ENCODE measurements at regions not wholly inside any gene's neighbourhood (a gene's known extent, or its start where the extent isn't known, plus 50 kb on each side); places are given as distances from the start of the nearest gene placed in this dataset.
A peak's percentile ranks its signal among the peaks of the same experiment; 100 is the strongest.

DNA sequence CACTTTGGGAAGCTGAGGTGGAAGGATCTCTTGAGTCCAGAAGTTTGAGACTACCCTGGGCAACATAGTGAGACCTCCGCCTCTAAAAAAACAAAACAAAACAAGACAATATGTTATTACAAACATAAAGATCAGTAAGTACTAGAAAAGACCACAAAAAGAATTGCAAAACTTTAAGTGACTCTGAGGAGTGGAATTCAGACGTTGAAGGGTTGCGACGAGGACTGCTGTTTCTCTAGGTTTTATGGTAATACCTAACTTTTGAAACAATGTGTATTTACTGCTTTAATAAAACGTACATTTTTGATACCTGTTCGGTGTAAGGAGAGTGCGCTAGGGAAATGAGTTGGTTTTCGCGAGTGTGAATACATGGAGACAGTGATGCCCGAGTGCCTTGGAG, 250.4 kb downstream of the GATA3 start:
- Histone ChIP-seq H3K27me3 (ENCODE audit: insufficient read depth, poor library complexity, severe bottlenecking) (no peaks in the 10 kb centered on the region), H3K4me1 (ENCODE audit: insufficient read depth, poor library complexity, severe bottlenecking) (peaks cover 5% of the 10 kb centered on the region), H3K36me3 (ENCODE audit: low read depth) (no peaks in the 10 kb centered on the region), H3K4me3 (ENCODE audit: severe bottlenecking) (no peak overlapping the region), H3K27ac (ENCODE audit: poor library complexity, severe bottlenecking) (no peak overlapping the region), H3K9me3 (ENCODE audit: severe bottlenecking) (no peaks in the 10 kb centered on the region)
- ATAC-seq (ENCODE audit: low read depth) = no peak
- DNase-seq (ENCODE audit: low spot score) = no peak
- TF ChIP-seq, protein P1, sequence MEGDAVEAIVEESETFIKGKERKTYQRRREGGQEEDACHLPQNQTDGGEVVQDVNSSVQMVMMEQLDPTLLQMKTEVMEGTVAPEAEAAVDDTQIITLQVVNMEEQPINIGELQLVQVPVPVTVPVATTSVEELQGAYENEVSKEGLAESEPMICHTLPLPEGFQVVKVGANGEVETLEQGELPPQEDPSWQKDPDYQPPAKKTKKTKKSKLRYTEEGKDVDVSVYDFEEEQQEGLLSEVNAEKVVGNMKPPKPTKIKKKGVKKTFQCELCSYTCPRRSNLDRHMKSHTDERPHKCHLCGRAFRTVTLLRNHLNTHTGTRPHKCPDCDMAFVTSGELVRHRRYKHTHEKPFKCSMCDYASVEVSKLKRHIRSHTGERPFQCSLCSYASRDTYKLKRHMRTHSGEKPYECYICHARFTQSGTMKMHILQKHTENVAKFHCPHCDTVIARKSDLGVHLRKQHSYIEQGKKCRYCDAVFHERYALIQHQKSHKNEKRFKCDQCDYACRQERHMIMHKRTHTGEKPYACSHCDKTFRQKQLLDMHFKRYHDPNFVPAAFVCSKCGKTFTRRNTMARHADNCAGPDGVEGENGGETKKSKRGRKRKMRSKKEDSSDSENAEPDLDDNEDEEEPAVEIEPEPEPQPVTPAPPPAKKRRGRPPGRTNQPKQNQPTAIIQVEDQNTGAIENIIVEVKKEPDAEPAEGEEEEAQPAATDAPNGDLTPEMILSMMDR (IDR thresholded peaks at IDR 0.05; ENCODE audit: poor library complexity, severe bottlenecking) = no peak

DNA sequence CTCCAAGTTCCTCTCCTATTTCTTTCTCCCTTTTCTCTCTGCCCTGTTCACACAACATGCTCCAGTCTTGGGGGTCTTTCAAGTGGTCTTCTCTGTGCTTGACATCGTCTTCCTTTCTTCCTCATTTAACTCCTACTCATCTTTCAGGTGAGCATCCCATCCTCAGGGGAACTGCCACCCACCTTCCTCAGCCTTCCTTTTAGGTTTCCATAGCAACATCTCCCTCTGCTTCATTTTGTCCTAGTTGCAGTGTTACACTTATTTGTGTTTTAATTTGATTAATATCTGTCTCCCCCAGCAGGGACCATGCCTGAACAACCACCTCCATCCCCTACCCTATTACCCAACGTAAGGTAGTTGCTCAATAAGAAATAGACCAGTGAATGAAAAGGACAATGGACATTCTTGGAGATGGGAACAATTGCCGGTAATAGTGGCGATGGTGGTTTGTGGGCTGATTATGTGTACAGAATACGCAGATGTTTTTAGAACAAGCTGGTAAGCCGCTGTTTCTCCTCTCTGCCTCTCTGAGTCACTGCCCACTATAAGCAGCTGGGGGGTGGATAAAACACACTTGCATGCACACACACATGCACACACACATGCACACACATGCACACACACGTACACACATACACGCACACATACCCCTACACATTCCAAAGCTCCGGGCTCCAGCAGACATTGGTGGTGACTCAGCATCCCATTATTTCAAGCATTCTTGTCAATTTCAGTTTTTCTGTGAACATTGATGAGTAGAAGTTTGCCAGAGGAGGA, 251.6 kb downstream of the GATA3 start:
- H3K4me3 ChIP-seq (ENCODE audit: severe bottlenecking) = no peak overlapping the region
- no peak for DNase-seq (ENCODE audit: low spot score)
- no peaks in the 10 kb centered on the region for H3K27me3 ChIP-seq (ENCODE audit: insufficient read depth, poor library complexity, severe bottlenecking)
- peak overlapping the region; percentile 11 for H3K27ac ChIP-seq (ENCODE audit: poor library complexity, severe bottlenecking)
- peaks cover 5% of the 10 kb centered on the region for H3K4me1 ChIP-seq (ENCODE audit: insufficient read depth, poor library complexity, severe bottlenecking)
- no peaks in the 10 kb centered on the region for H3K36me3 ChIP-seq (ENCODE audit: low read depth)
- no peaks in the 10 kb centered on the region for H3K9me3 ChIP-seq (ENCODE audit: severe bottlenecking)
- peak; percentile 21; the same call in 1 of the 3 replicates for ATAC-seq (ENCODE audit: low read depth)
- TF ChIP-seq, protein P1 (IDR thresholded peaks at IDR 0.05; ENCODE audit: poor library complexity, severe bottlenecking) = no peak

DNA sequence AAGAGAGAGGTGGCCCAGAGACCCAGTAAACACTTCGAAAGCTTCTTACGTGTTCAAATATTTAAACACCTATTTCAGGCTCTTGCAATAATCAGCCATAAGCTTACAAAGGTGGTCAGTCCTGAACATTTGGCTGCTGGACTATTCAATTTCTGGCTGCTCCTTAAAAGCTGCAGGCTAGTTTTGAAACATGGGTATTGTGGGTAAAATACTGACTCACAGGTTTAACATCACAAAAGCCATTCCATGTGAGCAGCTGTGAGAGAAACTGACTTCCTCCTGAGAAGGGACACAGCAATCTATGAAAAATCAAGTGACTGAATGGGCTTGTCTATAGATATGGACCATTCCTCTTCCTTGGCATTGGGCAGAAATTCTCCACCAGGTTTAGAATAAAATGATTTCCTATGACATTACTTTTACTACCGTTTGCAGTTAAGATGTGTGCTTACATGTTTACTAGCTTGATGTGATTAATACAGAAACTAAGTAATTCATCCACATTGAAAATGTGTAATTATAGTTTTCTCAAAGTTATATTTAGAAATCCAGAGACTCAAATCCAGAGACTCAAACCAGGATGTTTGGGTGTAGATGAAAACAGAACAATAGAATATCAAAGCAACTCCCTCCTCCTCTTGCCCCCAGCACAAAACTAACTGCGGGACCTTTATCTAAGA, 252.3 kb downstream of the GATA3 start:
- Histone ChIP-seq H3K27ac (ENCODE audit: poor library complexity, severe bottlenecking) (peak overlapping the region; percentile 11), H3K36me3 (ENCODE audit: low read depth) (no peaks in the 10 kb centered on the region), H3K4me1 (ENCODE audit: insufficient read depth, poor library complexity, severe bottlenecking) (peaks cover 5% of the 10 kb centered on the region), H3K9me3 (ENCODE audit: severe bottlenecking) (no peaks in the 10 kb centered on the region), H3K27me3 (ENCODE audit: insufficient read depth, poor library complexity, severe bottlenecking) (no peaks in the 10 kb centered on the region), H3K4me3 (ENCODE audit: severe bottlenecking) (no peak overlapping the region)
- TF ChIP-seq, protein P1 (IDR thresholded peaks at IDR 0.05; ENCODE audit: poor library complexity, severe bottlenecking) = no peak
- ATAC-seq (ENCODE audit: low read depth) = peak; percentile 46; the same call in 2 of the 3 replicates
- no peak for DNase-seq (ENCODE audit: low spot score)

DNA sequence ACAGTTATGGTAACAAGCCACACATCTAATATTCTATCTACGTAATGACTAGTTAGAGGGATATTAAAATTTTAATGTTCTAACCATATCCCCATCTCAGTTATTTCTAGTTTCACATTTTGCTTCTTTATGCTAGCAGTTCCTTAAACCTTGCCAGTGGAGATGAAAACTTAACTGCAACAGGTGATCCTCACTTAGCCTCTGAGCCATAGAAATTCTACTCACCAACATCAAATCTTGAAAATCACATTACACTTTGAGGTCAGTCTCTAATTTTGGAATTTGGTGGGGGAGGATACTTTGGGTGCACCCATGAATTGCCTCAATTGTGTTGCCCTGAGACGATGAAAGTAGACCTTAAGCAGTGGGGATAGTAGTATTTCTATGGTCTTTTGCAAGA, 256.4 kb downstream of the GATA3 start:
- Histone ChIP-seq H3K4me1 (ENCODE audit: insufficient read depth, poor library complexity, severe bottlenecking) (peaks cover 5% of the 10 kb centered on the region), H3K27ac (ENCODE audit: poor library complexity, severe bottlenecking) (no peak overlapping the region), H3K9me3 (ENCODE audit: severe bottlenecking) (no peaks in the 10 kb centered on the region), H3K4me3 (ENCODE audit: severe bottlenecking) (no peak overlapping the region), H3K36me3 (ENCODE audit: low read depth) (no peaks in the 10 kb centered on the region), H3K27me3 (ENCODE audit: insufficient read depth, poor library complexity, severe bottlenecking) (no peaks in the 10 kb centered on the region)
- DNase-seq (ENCODE audit: low spot score) (no peak), ATAC-seq (ENCODE audit: low read depth) (no peak)
- TF ChIP-seq, protein P1 (IDR thresholded peaks at IDR 0.05; ENCODE audit: poor library complexity, severe bottlenecking) = no peak

Measured in RWPE2 (cell line).